ENCODE measurements at regions not wholly inside any gene's neighbourhood (a gene's known extent, or its start where the extent isn't known, plus 50 kb on each side); places are given as distances from the start of the nearest gene placed in this dataset.

DNA sequence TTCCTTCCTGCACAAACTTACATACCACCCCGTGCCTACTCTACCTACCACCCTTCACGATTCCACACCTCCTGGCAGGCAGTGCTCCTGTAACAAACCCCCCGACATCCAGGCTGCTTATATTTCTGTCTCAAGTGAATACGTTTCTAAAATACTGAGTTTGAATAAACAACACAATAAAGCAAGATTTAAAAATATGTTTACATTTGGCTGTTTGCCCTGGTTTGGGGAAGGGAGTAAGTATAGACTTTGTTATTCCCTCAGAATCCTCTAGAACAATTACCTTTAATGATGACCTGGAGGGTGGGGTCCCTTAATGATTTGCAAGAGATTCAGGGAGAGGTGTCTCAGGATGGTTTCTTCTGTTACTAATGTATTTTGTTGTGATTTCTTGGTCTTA, 402.6 kb upstream of the TBL1XR1 start:
- DNase-seq (ENCODE audit: low read depth), result no peak

DNA sequence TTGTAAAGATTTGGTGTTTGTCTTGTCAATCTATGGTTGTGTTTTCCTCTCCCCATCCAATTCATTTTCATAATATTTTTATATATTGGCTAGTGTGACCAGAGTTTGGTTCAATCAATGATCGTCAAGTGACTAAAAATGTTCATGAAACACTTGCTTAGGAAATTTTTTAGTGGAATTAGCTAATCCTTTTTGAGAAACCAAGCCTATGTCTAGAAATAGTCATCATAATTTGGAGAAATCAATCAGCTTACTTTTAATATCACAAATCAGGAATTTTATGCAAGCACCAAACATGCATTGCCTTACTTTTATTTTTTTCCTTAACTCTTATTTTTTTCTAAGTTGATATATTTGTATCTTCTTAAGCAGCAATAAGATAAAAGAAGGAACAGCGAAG, 403.1 kb upstream of the TBL1XR1 start:
- no peak for DNase-seq (ENCODE audit: low read depth)

DNA sequence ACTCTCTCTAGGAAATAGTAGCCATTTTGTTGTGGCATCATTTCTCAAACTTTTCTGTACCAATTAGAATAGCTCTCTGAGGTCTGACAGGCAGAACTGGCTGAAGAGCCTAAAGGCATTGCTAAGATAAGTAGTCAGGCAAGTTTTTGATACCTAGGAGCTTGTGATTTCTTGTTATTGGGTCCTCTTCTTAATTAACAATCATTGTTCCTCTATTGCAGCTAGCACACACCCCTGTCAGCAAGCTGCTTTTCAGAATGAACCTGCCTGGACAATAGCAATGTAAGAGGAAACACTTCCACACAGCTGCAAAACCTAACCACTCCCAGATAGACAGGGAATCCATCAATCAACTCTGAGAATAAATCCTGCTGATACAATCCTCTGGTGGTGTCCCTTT, 403.9 kb upstream of the TBL1XR1 start:
- no peak for DNase-seq (ENCODE audit: low read depth)

DNA sequence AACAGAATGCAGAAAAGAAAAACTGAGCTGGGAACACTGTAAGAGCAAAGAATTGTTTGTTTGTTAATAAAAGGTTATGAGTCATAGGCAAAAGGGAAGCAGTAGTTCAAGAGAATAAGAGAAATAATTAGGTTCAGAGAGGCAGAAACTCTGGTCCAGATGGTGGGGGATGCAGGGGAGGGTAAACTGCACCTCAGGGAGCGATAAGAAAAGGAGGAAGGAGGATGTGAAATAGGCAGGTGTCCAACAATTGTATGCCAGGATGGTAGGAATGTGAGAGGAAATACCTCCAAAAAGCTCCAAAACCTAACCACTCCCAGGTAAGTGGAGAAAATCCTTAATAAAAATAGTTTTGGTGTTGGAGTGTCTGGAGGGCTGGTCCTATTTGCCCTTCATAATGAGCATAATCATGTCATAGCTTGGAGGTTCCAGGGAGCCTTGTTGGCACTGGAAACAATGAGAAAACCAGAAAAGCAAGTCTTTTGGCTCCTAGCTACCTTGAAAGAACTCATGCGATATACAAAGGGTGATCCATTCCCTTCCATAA, 405.4 kb upstream of the TBL1XR1 start:
- no peak for DNase-seq (ENCODE audit: low read depth)

DNA sequence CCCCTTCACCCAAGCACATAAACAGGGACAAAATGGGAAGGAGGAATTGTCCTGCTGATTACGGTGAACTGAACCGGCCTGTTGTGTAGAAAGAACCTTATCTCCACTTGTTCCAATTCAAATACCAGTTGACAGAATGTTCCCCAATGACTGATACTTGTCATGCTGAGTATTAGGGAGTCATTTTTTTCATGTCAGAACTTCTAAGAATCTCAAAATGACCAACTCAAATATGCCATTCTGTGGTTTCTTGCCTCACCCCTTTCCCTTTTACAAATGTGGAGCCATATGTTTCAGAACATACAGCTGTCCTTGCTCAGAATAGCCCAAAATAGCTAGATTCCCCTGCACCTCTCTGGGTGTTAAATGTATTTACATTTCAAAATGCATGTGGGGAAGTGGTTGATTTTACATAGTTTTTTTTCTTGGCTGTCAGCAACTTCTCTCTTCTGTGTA, 405.9 kb upstream of the TBL1XR1 start:
- DNase-seq (ENCODE audit: low read depth), result no peak

DNA sequence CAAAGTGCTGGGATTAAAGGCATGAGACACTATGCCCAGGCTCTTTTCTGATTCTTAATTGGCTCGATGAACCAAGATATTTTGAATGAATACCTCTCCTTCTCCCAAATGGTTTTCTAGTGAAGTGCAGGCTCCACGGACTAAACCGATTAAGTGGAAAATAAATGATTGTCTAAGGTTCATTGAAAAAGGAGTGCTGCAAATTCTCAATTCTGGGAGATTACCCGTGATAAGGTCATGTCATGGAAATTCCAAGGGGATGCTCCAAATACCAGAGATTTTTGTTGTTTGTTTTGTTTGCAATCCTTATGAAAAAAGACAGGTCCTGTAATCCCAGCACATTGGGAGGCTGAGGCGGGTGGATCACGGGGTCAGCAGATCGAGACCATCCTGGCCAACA, 406.9 kb upstream of the TBL1XR1 start:
- no peak for DNase-seq (ENCODE audit: low read depth)

DNA sequence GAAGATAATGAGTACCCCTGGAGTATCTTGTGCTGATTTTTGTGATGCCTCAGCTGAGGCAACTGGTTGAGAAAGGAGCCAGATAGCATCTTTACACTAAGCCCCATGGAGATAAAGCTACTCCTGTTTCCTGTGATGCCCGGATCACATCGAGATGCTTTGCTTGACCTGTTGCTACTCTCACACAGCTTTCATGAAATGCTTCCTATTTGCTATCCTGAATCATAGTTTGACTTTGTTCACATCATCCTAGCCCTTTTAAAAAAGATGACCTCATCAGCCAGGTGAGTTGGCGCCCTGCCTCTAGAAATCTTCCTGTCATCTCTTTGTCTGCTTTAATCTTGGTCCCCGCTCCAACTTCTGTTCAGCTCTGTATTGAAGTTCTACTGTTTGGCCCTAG, 409.6 kb upstream of the TBL1XR1 start:
- DNase-seq (ENCODE audit: low read depth), result no peak

DNA sequence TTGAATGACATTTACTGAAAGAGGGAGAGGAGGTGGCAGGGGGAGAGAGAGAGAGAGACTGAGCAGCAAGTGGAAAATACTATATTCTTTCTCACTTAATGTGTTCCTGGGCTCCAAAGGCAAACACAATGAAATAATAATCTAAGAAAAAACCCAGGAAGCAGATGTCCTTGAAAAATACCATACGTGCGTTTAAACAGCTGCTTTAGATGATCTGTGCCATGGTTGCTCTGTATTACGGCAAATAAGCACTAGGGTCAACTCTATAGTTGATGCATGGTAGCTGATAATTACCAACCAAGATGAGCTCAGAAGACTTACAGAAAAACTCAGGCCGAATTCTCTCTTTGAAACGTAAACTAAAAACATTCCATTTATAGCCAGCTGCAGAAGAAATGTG, 410.3 kb upstream of the TBL1XR1 start:
- DNase-seq (ENCODE audit: low read depth), result no peak

DNA sequence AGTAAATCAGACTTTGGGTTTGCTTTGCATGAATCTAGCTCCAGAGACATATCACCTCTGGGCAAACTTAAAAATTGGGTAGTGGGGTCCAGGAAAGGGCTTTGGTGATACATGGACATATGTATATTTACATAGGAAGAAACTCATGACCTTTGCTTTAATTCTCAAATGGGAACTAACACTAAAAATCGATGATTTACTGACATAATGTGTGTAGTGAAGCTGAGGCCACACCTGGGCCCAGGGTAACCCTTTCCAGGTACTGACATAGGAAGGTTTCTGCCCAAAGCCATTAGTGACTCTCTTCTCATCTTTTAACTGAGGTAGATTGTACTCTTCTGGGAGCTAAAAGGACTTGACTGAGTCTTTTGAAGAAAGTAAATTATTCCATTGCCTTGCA, 411.2 kb upstream of the TBL1XR1 start:
- DNase-seq (ENCODE audit: low read depth), result no peak

DNA sequence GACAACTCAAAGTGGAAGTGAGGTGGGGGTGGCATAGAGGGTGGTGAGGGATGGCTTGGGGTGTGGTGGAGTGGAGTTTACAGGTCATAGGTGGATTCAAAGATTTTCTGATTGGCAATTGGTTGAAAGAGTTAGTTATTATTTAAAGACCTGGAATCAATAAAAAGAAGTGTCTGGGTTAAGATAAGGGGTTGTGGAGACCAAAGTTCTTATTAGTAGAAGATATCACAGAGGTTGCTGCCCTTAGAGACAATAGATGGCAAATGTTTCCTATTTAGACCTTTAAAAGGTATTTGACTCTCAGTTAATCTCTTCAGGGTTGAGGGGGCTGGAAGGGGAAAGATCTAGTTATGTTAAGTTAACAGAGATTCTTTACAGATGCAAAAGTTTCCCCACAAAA, 412.3 kb upstream of the TBL1XR1 start:
- no peak for DNase-seq (ENCODE audit: low read depth)

DNA sequence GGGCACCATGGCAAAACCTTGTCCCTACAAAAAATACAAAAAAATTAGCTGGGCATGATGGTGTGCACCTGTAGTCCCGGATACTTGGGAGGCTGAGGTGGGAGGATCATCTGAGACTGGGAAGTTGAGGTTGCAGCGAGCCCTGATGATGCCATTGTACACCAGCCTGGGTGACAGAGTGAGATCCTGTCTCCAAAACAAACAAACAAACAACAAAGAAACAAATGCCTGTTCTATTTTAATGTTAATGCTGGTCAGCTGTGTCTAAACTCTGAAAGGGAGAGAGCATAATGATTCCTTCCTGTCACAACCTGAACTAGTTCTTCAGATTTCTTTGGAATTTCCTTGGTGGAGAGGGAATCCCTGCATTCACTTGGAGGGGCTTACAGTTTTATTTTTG, 413.0 kb upstream of the TBL1XR1 start:
- no peak for DNase-seq (ENCODE audit: low read depth)

DNA sequence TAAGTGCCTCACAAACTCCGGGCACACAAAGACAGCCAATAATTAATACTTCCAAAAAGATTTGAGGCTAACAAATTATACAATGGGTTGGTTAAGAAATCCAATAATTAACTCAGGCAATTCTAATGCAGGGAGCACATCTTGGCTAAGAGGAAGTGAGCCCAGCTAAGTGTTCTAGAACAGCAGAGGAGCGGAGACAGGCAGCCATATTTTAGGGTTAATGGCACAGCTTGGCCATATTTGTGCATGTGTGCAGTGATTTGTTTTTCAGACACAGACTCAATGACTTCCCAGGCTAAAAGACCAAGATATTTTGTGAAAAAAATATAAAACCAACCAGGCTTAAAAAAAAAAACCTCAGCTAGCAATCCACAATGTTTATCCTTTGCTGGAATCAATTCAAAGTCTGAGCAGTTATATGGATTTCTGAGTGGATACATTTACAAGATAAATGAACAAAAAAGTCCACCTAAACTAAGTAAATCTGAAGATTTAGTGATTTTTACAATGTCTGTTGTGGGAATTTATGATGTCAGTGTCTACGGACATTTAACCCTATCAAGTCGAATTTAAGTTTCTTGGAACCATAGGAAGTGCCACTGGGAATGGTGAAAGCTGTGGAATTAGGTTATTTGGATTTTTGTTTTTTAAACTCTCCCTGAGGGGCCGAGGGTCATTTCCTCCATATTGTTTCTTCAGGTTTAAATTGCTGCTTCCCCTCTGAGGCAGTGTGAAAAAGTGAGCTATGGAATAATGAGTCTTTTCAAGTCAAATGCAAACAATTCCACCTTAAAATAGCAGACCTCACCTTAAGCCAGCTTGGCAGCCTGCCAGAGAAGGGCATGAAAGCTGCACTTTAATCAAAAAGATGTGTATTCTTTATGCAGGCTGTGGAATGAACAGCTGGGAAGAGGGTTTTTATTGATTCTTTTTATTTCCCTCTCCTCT, 413.7 kb upstream of the TBL1XR1 start:
- DNase-seq (ENCODE audit: low read depth), result no peak

DNA sequence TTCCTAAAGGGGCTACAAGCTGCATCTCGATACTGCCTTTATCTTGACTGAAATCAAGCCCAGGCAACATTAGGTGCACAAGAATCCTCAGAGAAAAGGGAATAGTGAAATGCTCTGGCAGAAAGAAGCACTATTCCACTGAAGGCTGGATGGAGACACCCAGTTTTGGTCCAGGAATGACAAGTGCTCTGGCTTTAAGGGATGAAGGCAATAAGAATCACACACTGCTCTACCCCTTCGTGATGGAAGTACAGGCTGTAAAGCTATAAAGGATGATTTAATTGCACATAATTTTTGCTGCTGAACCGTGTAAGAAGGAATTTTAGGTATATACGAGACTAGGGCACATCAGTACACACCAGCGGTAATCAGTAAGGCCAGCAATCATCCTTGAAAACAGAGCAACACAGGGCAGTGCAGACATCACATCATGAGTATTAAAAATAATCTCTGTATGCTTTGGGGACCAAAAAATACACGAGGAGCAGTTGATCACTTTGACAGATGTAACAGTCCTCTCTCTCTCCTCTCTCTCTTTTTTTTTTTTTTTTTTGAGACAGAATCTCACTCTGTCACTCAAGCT, 414.6 kb upstream of the TBL1XR1 start:
- DNase-seq (ENCODE audit: low read depth), result no peak

DNA sequence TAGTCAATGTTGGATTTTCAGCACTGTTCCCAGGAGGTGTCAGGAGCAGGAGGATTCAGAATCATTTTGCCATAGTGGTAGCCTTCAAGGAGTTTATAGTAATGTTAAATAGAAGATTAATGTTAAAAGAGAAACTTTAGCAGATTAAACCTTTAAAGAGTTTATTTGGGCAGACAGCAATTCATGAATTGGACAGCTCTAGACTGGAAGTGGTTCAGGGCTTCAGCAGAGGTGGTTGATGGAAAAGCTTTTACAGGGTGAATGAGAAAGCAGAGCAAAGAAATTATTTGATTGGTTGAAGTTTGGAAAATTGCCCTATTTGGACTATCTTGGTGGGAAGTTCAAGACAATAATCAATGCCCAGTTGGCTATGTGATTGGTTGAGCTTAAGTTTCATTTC, 416.6 kb upstream of the TBL1XR1 start:
- no peak for DNase-seq (ENCODE audit: low read depth)

DNA sequence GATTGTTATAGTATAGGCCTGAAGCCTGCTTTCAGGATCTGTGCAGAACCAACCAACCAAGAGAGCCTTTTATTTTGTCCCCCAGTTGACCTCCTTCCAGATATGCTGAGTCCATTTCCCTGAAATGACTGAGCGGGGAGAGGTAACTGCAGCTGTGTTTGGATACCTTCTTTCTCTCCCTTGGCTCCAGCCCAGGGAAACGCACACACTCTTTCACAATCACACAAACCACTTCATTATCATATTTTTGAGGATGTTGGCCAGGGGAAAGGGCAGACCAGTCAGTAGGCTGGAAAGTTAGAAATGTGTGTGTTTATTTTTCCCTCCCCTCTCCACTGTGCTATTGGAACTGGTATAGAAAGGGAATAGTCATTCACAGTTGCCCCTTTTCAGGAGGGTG, 417.7 kb upstream of the TBL1XR1 start:
- DNase-seq (ENCODE audit: low read depth), result no peak

DNA sequence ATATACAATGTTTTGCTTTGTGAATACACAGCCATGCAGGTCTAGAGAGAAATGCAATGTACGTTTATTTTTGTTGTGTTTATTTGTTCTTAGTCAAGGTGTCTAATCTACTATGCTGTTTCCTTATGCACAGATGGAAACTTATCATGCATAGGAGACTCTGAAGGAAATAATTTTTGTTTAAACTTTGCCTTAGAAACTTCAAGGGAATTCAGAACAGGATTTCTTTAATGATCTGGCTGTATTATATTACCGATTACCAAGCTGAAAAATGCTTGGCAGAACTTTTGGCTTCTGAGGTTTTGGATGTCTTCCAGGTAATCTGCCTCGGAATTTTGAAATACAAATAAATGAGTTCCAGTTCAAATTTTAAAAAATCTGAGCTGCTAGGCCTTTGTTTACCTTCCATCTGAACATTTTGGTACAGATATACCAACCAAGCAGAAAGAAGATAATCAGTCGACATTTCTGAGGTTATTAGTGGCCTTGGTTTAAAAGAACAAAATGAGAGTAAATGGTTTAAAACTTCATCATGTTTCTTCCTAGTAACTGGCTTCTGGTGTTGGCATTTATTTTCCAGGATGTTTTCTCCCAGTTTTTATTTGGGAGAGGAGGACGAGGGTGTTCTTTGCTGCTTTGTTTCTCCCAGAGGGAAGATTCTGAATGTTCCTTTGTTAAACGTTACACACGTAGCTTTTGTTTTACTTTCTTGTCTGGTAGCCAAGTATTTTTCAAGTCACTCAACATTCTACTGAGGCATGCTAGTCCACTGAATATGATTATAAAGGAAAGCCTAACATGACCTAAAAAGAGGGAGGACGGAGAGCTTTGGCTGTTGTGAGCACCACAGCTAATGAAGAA, 421.8 kb upstream of the TBL1XR1 start:
- no peak for DNase-seq (ENCODE audit: low read depth)

DNA sequence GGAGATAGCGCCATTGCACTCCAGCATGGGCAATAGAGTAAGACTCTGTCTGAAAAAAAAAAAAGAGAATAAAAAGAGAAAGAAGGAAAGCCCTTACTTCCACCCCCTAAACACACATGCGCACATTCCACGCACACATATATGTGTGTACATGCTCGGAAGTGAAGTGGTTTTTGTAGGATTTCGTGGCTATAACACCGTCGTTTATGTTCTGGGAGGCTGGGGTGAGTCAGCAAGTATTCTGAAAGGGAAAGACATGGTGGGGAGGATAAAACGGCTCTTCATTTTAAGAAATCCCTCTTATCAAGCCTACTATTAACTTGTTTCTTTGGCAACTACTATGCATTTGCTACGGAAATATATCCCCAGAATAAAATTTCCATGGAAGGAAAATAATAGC, 422.8 kb upstream of the TBL1XR1 start:
- no peak for DNase-seq (ENCODE audit: low read depth)

DNA sequence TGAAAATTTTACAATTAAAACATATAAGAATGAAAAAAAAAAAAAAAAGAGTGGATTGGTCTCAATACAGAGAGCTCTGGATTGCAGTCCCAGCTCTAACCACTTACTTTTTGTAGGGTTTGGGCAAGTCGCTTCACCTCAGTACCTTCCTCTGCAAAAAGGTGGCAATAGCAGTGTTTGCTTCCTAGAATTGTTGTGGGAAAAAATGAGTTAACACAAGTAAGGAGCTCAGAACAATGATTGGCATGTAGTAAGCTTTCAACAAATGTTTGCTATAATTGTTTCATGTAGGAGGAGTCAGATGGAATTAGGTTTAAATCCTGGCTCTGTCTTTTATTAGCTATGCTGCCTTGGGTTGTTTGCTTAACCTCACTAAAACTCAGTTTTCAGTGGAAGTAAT, 425.2 kb upstream of the TBL1XR1 start:
- DNase-seq (ENCODE audit: low read depth), result no peak

DNA sequence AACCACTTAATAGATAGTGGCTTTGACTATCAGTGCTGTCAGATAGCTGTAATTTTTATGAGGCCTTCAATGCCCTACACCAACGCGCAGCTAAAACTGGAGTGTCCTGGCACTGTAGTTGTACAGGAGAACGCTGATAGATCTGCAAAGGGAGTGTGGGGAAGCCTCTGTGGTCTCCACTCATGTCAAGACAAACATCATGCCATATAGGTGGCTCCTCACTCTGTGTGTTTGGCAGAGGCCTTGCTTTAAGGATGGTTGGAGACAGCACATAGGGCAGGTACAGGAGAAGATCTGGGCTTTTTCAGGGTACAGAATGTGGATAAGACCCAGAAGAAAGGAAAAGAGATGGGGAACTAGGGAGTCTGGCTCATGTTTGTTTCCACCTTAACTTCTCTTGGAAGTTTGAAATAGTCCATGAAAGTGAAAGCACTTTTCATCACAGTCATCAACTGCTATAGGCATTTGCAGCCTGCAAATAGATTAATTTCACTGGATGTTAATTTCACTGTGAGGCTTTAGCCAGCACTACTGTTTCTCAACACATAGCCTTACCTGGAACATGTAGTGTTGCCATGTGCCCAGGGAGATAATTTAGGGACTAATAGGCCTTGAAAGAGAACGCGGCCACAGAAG, 425.8 kb upstream of the TBL1XR1 start:
- DNase-seq (ENCODE audit: low read depth), result no peak

DNA sequence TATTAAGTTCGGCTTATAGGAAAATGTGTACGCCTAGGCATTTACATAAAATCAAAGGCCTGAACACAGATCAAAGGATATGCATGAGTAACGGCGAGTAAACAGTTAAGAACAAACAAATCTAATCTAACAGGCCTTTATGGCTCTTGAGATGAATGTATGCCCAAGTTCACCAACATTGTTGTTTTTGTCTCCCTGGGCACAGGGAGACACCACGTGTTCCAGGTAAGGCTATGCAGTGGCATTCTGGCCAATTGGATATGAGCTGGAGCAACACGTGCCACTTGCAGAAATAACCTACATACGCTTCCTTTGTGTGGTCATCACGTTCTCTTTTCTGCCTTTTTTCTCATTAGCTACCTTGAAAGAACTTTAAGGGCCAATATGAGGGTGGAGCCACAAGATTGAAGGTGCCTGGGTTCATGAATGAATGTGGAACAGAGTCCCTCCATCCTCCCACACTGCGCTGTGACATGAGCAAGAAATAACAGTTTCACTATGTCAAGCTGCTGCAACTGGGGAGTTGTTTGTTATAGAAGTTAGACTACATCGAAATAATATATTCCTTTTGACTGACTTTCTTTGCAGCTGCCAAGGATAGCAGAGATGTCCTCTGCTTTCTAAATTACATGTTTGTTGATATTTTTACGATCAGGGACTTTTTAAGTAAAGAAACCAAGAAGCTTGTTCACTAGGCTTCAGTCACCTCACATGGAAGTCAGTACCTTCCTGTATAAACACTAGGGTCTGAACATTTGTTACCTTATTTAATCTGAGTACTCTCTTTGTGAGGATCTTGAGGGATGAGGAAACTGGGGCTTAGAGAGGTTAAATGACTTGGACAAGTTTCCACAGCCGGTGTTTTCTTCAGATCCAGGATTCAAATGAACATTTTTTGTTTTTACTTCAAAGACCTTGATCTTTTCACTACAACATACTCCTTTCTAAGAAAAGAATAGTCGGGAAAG, 427.5 kb upstream of the TBL1XR1 start:
- DNase-seq (ENCODE audit: low read depth), result no peak

DNA sequence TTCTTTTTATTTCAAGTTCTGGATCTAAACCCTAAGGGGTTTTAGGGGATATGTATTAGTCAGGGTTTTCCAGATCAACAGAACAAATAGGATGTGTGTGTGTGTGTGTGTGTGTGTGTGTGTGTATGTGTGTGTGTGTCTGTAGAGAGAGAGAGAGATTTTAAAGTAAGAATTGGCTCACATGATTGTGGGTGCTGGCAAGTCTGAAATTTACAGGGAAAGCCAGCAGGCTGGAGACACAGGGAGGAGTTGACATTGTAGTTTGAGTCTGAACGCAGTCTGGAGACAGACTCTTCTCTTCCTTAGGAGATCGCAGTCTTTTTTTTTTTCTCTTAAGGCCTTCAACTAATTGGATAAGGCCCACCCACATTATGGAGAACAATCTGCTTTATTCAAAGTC, 428.8 kb upstream of the TBL1XR1 start:
- DNase-seq (ENCODE audit: low read depth), result no peak
